GM18909 (cell line): ENCODE measurements at regions not wholly inside any gene's neighbourhood (a gene's known extent, or its start where the extent isn't known, plus 50 kb on each side); places are given as distances from the start of the nearest gene placed in this dataset.
"Not testable (repeated sequence)": the region's sequence is repeated elsewhere in the genome, so short reads cannot be mapped to it uniquely, and the experiment has no call there.

Experiments
- ATAC-seq: cut with Tn5 transposase; IDR thresholded peaks from one replicate; pipeline ENCODE4 v1.9.1; 2021; ENCODE audit warnings: mild to moderate bottlenecking; ENCODE audit not compliant: unreplicated experiment, poor library complexity

DNA sequence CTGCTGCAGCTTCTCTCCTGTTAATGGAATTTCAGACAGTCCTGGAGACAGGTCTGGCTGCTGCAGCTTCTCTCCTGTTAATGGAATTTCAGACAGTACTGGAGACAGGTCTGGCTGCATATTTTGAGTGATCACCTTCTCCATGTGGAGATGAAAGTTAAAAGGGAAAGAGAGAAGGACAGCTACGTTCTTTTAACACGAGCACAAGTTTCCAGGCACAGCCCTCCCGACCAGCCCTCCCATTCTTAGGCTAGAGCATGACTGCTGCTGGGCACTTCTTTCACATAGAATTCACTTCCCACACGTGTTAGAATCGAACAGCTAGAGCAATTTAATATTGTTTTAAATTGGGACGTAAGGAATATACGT is 133.3 kb upstream of the DMRT1 start:
- no peak for ATAC-seq

- ATAC-seq, result no peak
Measured at GRCh38 chr9:708551-709432, 132.7 kb upstream of the DMRT1 start.

DNA sequence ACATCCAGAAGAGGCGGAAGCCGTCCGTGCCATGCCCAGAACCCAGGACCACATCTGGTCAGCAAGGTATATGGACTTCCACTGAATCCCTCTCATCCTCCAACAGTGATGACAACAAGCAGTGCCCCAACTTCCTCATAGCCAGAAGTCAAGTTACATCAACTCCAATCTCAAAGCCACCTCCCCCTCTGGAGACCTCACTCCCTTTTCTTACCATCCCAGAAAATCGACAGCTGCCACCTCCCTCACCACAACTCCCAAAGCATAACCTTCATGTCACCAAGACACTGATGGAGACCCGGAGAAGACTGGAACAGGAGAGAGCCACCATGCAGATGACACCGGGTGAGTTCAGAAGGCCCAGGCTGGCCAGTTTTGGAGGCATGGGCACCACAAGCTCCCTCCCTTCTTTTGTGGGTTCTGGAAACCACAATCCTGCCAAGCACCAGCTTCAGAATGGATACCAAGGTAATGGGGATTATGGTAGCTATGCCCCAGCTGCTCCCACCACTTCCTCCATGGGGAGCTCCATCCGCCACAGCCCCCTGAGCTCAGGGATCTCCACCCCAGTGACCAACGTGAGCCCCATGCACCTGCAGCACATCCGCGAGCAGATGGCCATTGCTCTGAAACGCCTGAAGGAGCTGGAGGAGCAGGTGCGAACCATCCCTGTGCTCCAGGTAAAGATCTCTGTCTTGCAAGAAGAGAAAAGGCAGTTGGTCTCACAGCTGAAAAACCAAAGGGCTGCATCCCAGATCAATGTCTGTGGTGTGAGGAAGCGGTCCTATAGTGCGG is 130.3 kb upstream of the DMRT1 start:
- no peak for ATAC-seq

GRCh38 chr9:711761-712553 is 129.5 kb upstream of the DMRT1 start:
- no peak for ATAC-seq

DNA sequence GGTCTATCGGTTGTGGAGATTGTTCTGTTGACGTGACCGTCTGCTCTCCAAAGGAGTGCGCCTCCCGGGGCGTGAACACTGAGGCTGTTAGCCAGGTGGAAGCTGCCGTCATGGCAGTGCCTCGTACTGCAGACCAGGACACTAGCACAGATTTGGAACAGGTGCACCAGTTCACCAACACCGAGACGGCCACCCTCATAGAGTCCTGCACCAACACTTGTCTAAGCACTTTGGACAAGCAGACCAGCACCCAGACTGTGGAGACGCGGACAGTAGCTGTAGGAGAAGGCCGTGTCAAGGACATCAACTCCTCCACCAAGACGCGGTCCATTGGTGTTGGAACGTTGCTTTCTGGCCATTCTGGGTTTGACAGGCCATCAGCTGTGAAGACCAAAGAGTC is 128.9 kb upstream of the DMRT1 start:
- ATAC-seq, result no peak

GRCh38 chr9:713091-713490 is 128.4 kb upstream of the DMRT1 start:
- no peak for ATAC-seq

DNA sequence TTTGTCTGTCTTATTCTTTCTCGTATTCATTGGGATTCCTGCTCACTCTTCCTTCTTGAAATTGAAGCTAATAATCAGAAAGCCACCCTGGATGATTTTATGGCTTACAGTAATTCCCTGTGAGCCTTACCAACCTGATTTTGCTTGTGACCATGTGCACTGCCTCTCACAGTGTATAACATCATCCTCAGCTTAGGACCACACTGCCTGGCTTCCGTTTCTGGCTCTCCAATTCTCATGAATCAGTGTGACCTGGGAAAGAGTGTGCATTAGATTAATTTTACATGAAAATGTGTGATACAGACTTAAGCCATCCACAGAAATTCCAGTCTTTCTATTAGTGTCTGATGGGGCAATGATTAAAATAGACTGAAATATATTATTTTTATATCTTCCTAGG is 126.8 kb upstream of the DMRT1 start:
- ATAC-seq, result no peak

DNA sequence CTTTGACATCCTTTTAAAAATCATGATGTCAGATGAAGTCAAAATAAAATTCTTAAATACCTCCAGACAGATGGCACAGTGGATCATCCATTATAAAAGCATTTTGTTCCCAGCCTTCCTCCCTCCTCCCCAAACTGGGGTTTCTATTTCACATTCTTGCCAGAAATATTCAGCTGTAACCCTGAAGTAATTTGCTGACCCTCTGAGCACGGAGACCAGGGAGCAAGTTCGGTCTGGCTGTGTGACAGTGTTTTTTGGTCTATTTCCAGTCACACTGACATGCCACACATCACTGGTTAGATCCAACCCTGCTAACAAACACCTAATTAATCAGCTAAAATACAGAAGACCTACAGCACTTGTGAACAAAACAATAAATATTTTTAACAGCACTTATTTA is 126.2 kb upstream of the DMRT1 start:
- ATAC-seq, result no peak

DNA sequence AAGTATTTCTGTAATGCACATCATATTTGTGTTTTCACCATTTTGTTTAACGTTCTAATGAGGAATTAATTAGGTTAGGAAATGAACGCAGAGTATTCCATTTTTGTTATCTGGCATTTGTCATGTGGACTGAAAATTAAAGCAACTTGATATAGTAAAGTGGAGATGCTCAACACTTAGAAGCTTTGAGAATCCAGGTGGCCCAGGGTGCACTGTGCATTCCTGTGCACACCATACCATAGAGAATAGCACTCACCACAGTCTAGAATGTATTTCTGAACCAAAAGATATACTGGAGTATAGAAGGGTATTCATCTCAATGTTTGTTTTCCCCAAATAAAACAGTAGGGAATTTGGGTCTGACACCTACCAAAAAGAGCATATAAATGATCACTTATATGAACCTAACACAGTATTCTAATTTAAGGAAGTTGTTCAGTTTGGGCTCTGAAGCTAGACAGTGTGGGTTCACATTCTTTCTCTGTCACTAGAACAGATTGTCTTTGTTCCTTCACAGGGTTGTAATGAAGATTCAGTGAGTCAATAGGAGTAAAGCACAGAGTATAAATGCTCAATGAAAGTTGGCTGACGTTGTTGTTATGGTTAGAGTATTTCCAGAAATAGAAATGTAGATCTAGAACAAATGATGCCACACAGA is 125.6 kb upstream of the DMRT1 start:
- ATAC-seq, result no peak

GRCh38 chr9:717722-718121 is 123.8 kb upstream of the DMRT1 start:
- ATAC-seq, result no peak

DNA sequence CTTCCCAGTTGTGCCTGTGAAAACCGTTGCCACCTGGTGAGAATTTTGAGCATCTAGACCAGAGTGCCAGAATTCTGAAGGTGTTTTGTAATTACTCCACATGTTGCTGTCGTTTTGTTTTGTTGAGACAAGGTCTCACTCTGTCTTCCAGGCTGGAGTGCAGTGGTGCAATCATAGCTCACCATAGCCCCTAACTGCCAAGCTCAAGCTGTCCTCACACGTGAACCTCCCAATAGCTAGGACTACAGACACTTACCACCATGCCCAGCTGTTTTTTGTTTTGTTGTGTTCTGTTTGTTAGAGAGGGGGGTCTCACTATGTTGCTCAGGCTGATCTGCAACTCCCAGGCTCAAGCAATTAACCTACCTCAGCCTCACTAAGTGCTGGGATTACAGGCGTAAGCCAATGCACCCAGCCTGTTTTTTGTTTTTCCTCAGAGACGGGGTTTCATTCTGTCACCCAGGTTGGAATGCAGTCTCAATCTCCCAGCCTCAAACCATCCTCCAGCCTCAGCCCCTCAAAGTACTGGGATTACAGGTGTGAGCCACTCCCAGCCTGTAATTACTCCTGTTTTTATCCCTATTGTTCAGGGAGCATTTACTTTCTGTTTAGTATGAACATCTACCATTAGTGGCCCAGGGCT is 121.1 kb upstream of the DMRT1 start:
- no peak for ATAC-seq

DNA sequence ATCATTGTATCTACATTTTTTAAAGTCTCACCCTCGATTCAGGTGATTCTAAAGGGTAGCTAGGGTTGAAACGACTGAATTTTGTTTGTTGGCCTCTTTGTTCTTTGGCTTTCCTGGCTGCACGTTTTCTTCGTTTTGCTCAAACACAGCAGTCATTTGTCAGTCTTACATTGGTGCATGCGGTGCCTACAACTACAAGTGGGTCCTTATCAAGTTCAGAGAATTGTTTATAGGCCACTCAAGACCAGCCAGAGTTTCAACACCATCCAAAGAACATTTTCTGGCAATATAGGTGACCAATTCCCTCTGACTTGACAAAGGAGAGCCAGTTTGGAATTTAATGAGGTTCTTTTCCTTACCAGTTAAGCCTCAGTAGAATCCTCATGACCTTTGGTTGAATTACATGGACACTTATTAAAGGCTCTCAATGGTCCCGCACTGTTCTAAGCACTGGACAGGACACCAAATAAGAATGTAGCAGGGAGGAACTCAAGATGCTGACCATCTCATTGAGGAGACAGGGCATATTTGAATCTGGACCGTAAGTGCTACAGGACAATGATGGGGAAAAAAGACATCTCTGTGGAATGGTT is 119.0 kb upstream of the DMRT1 start:
- no peak for ATAC-seq

DNA sequence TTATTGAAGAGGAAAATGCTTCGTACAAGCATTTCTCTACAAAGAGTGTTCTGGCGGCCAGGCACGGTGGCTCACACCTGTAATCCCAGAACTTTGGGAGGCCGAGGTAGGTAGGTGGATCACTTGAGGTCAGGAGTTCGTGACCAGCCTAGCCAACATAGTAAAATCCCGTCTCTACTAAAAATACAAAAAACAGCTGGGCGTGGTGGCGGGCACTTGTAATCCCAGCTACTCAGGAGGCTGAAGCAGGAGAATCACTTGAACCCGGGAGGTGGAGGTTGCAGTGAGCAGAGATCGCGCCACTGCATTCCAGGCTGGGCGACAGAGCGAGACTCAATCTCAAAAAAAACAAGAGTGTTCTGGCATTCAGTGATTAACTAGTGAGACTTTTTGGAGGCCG is 117.0 kb upstream of the DMRT1 start:
- ATAC-seq, result not testable (repeated sequence)

GRCh38 chr9:726005-726404 is 115.5 kb upstream of the DMRT1 start:
- no peak for ATAC-seq

GRCh38 chr9:727767-728166 is 113.7 kb upstream of the DMRT1 start:
- no peak for ATAC-seq

- no peak for ATAC-seq
Measured at GRCh38 chr9:728535-728934, 113.0 kb upstream of the DMRT1 start.

- ATAC-seq, result no peak
Measured at GRCh38 chr9:731474-731873, 110.0 kb upstream of the DMRT1 start.

DNA sequence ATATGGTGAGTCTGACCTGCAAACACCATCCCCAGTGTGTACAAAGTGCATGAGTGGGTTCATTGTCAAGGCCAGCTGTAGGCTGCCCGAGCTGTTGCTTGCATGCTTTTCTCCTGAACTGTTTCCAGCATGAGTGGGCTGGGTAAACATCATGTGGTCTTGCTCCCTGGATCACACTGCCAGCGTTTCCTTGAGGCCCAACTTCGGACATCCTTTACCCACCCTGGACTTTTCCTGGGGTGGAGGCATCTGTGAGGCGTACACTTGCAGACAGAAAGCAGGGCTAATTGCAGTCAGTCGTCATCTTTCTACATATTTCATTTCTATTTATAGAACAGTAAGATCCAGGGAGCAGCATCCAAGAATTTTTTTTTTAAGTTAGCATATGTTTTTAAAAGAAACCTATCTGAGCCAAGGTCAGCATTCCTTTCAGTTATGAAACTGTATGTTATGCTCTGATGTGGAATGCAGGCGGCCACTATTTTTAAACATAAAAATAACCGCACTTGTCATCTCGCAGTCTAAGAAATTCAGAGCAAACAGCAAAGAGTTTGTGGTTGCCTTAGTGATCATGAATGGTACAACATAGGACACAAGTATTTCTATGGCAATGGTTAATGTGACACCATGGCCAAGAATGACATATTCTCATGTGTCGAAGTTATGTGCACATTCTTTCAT is 106.5 kb upstream of the DMRT1 start:
- ATAC-seq, result no peak
